ENCODE measurements at regions not wholly inside any gene's neighbourhood (a gene's known extent, or its start where the extent isn't known, plus 50 kb on each side); places are given as distances from the start of the nearest gene placed in this dataset.

DNA sequence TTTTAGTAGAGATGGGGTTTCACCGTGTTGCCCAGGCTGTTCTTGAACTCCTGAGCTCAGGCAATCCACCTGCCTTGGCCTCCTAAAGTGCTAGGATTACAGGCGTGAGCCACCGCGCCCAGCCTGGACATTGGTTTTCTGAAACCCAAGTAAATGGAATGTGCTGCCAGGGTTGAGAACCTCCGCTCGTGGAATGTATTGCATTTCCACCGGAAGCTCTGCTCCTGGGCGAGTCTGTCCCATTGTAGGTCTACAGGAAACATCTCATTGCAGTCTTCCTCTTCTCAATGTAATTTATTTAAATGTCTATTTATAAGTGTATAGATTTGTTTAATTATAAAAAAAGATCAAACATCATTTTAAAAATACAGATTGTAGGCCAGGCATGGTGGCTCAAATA lies 57.4 kb upstream of the HAPSTR1 start:
- Histone ChIP-seq H3K79me2 (ENCODE audit: low read length) (no peaks in the 10 kb centered on the region), H3K9me2 (replicated peaks; ENCODE audit: insufficient read depth, low read length) (no peaks in the 10 kb centered on the region), H3F3A (ENCODE audit: insufficient read depth, low read length) (no peaks in the 10 kb centered on the region), H3K4me3 (ENCODE audit: low read length) (no peak overlapping the region), H2AFZ (ENCODE audit: low read length) (no peak overlapping the region), H3K9ac (ENCODE audit: low read length) (no peak overlapping the region), H3K27ac (ENCODE audit: low read length) (no peak overlapping the region), H3K4me1 (ENCODE audit: low read length) (no peaks in the 10 kb centered on the region), H3K4me2 (ENCODE audit: low read depth, low read length) (no peak overlapping the region), H3K36me3 (replicated peaks; ENCODE audit: insufficient read depth, low read length) (no peaks in the 10 kb centered on the region), H3K9me3 (replicated peaks; ENCODE audit: insufficient read depth, low read length) (no peaks in the 10 kb centered on the region), H4K20me1 (ENCODE audit: insufficient read depth, low read length) (no peaks in the 10 kb centered on the region), H3K27me3 (replicated peaks; ENCODE audit: insufficient read depth, low read length) (no peaks in the 10 kb centered on the region)
- no peak for TF ChIP-seq EZH2 (optimal IDR thresholded peaks at IDR 0.05; ENCODE audit: low read depth, low read length)
- no peak for TF ChIP-seq EZH2phosphoT487 (IDR thresholded peaks at IDR 0.05; ENCODE audit: low read length)
- TF ChIP-seq CTCF (IDR thresholded peaks at IDR 0.05; ENCODE audit: low read length): no peak
- DNase-seq: no peak

GRCh38 chr16:9035996-9036395 lies 55.4 kb upstream of the HAPSTR1 start:
- Histone ChIP-seq H3F3A (ENCODE audit: insufficient read depth, low read length) (no peaks in the 10 kb centered on the region), H3K9me2 (replicated peaks; ENCODE audit: insufficient read depth, low read length) (no peaks in the 10 kb centered on the region), H3K79me2 (ENCODE audit: low read length) (no peaks in the 10 kb centered on the region), H3K9ac (ENCODE audit: low read length) (no peak overlapping the region), H3K4me1 (ENCODE audit: low read length) (no peaks in the 10 kb centered on the region), H3K27me3 (replicated peaks; ENCODE audit: insufficient read depth, low read length) (no peaks in the 10 kb centered on the region), H4K20me1 (ENCODE audit: insufficient read depth, low read length) (no peaks in the 10 kb centered on the region), H3K9me3 (replicated peaks; ENCODE audit: insufficient read depth, low read length) (no peaks in the 10 kb centered on the region), H2AFZ (ENCODE audit: low read length) (no peak overlapping the region), H3K4me3 (ENCODE audit: low read length) (no peak overlapping the region), H3K4me2 (ENCODE audit: low read depth, low read length) (no peak overlapping the region), H3K27ac (ENCODE audit: low read length) (no peak overlapping the region), H3K36me3 (replicated peaks; ENCODE audit: insufficient read depth, low read length) (no peaks in the 10 kb centered on the region)
- no peak for TF ChIP-seq EZH2 (optimal IDR thresholded peaks at IDR 0.05; ENCODE audit: low read depth, low read length)
- TF ChIP-seq CTCF (IDR thresholded peaks at IDR 0.05; ENCODE audit: low read length): no peak
- TF ChIP-seq EZH2phosphoT487 (IDR thresholded peaks at IDR 0.05; ENCODE audit: low read length): no peak
- DNase-seq: no peak

- Histone ChIP-seq H3K79me2 (ENCODE audit: low read length) (no peaks in the 10 kb centered on the region), H3K9me3 (replicated peaks; ENCODE audit: insufficient read depth, low read length) (no peaks in the 10 kb centered on the region), H3K9me2 (replicated peaks; ENCODE audit: insufficient read depth, low read length) (no peaks in the 10 kb centered on the region), H4K20me1 (ENCODE audit: insufficient read depth, low read length) (no peaks in the 10 kb centered on the region), H2AFZ (ENCODE audit: low read length) (no peak overlapping the region), H3K27me3 (replicated peaks; ENCODE audit: insufficient read depth, low read length) (no peaks in the 10 kb centered on the region), H3K36me3 (replicated peaks; ENCODE audit: insufficient read depth, low read length) (no peaks in the 10 kb centered on the region), H3F3A (ENCODE audit: insufficient read depth, low read length) (no peaks in the 10 kb centered on the region), H3K4me2 (ENCODE audit: low read depth, low read length) (no peak overlapping the region), H3K4me3 (ENCODE audit: low read length) (no peak overlapping the region), H3K27ac (ENCODE audit: low read length) (no peak overlapping the region), H3K9ac (ENCODE audit: low read length) (no peak overlapping the region), H3K4me1 (ENCODE audit: low read length) (no peaks in the 10 kb centered on the region)
- TF ChIP-seq EZH2phosphoT487 (IDR thresholded peaks at IDR 0.05; ENCODE audit: low read length) (no peak), EZH2 (optimal IDR thresholded peaks at IDR 0.05; ENCODE audit: low read depth, low read length) (no peak), CTCF (IDR thresholded peaks at IDR 0.05; ENCODE audit: low read length) (no peak)
- DNase-seq: no peak
Observed at GRCh38 chr16:9039210-9039609, 52.2 kb upstream of the HAPSTR1 start.

All from MM.1S (cell line).